ENCODE measurements at regions not wholly inside any gene's neighbourhood (a gene's known extent, or its start where the extent isn't known, plus 50 kb on each side); places are given as distances from the start of the nearest gene placed in this dataset.

DNA sequence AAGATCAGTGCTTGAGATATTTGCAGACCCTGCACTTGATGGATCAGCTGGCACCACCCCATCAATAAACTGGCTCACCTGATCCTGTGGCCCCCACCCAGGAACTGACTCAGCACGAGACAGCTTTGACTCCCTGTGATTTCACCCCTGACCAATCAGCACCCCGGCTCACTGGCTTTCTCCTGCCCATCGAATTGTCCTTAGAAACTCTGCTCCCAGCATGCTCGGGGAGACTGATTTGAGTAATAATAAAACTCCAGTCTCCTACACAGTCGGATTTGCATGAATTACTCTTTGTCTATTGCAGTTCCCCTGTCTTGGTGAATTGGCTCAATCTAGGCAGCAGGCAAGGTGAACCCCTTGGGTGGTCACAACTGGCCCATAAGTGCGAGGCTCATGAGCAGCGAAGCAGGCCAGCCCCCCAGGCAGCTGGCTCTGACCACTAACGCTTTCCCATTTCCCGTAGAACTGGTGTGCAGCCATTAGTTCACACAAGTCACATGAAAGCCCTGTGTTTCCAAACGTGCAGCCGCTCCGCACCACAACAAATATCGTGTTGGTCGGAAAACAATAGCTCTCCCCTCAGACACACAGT is 79.6 kb downstream of the RSPH3 start:
- Mint-ChIP-seq H3K4me3 (no peak overlapping the region), H3K9me3 (no peaks in the 10 kb centered on the region), H3K36me3 (ENCODE audit: low read depth) (no peaks in the 10 kb centered on the region), H3K27ac (no peak overlapping the region), H3K4me1 (ENCODE audit: low read depth) (peaks cover 7% of the 10 kb centered on the region), H3K27me3 (no peaks in the 10 kb centered on the region)

GRCh38 chr6:158919865-158920264 is 80.1 kb downstream of the RSPH3 start:
- Mint-ChIP-seq H3K27me3 (no peaks in the 10 kb centered on the region), H3K27ac (no peak overlapping the region), H3K4me3 (no peak overlapping the region), H3K4me1 (ENCODE audit: low read depth) (peaks cover 7% of the 10 kb centered on the region), H3K9me3 (no peaks in the 10 kb centered on the region), H3K36me3 (ENCODE audit: low read depth) (no peaks in the 10 kb centered on the region)

DNA sequence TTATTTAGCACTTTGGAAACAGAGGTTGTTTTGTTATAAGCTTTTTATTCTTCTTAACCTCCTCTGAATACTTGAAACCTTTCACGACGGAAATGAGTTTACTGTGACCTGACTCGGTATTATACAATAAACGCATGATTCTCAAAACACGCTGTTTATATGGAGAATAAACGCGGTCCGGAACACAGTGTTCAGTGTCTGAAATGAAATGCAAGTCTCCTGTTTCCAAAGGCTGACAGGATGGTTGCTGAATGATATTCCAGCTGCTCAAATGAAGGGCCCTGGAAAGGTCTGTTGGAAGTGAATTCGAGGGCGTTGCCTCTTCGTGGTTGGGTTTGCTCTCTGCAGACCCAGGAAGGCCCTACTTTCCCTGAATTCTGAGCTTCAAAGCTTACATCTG is 83.4 kb downstream of the RSPH3 start:
- H3K27me3 Mint-ChIP-seq = no peaks in the 10 kb centered on the region
- no peak overlapping the region for H3K4me3 Mint-ChIP-seq
- H3K9me3 Mint-ChIP-seq = no peaks in the 10 kb centered on the region
- peaks cover 31% of the 10 kb centered on the region for H3K4me1 Mint-ChIP-seq (ENCODE audit: low read depth)
- H3K36me3 Mint-ChIP-seq (ENCODE audit: low read depth) = no peaks in the 10 kb centered on the region
- no peak overlapping the region for H3K27ac Mint-ChIP-seq

DNA sequence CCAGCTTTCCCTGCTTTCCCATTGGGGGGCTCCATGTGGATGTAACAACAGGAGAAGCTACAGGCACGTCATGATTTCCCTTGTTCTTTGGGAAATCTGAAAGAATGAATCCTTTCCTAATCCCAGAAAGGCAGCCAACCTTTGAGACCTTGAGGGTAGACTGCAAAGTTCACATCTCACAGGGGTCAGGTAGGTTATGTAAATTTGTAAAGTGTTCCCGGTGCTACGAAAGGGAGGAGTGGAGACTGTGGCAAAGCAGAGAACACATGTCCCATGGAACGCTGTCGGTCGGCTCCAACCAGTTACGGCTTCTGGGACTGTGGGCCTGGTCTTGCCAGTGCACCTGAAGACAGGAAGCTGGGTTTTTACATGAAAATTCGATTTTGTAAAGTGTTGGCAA is 85.1 kb downstream of the RSPH3 start:
- no peaks in the 10 kb centered on the region for H3K9me3 Mint-ChIP-seq
- H3K4me1 Mint-ChIP-seq (ENCODE audit: low read depth) = peaks cover 48% of the 10 kb centered on the region

DNA sequence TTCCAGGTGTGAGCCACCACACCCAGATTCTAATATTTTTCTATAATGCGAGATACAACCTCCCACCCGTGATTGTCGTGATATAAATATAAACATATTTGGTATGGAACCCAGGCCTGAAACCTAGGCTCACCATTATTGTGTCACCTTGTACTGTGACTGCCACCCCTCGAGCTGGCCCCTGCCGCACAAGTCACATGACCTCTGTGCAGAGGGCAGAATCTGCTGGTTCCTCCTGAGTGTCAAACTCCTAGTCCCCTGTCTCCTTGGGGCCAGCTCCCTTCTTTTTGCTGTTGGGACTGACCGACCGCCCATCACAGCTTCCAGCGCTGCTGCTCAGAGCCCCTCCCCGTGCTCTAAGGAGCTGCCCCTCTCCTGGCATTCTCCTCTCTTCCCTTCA is 86.4 kb downstream of the RSPH3 start:
- Mint-ChIP-seq H3K9me3 (no peaks in the 10 kb centered on the region), H3K27me3 (no peaks in the 10 kb centered on the region), H3K36me3 (ENCODE audit: low read depth) (no peaks in the 10 kb centered on the region), H3K4me3 (no peak overlapping the region), H3K4me1 (ENCODE audit: low read depth) (peaks cover 52% of the 10 kb centered on the region), H3K27ac (no peak overlapping the region)

More for the DNA sequence above, 85.1 kb downstream of the RSPH3 start:
- Mint-ChIP-seq H3K36me3 (ENCODE audit: low read depth) (no peaks in the 10 kb centered on the region), H3K27ac (no peak overlapping the region), H3K27me3 (no peaks in the 10 kb centered on the region), H3K4me3 (no peak overlapping the region)

GRCh38 chr6:158912655-158913054 is 87.3 kb downstream of the RSPH3 start:
- no peaks in the 10 kb centered on the region for H3K27me3 Mint-ChIP-seq
- no peaks in the 10 kb centered on the region for H3K9me3 Mint-ChIP-seq
- no peaks in the 10 kb centered on the region for H3K36me3 Mint-ChIP-seq (ENCODE audit: low read depth)
- H3K27ac Mint-ChIP-seq = peak overlapping the region; percentile 57
- no peak overlapping the region for H3K4me3 Mint-ChIP-seq
- peaks cover 50% of the 10 kb centered on the region for H3K4me1 Mint-ChIP-seq (ENCODE audit: low read depth)

DNA sequence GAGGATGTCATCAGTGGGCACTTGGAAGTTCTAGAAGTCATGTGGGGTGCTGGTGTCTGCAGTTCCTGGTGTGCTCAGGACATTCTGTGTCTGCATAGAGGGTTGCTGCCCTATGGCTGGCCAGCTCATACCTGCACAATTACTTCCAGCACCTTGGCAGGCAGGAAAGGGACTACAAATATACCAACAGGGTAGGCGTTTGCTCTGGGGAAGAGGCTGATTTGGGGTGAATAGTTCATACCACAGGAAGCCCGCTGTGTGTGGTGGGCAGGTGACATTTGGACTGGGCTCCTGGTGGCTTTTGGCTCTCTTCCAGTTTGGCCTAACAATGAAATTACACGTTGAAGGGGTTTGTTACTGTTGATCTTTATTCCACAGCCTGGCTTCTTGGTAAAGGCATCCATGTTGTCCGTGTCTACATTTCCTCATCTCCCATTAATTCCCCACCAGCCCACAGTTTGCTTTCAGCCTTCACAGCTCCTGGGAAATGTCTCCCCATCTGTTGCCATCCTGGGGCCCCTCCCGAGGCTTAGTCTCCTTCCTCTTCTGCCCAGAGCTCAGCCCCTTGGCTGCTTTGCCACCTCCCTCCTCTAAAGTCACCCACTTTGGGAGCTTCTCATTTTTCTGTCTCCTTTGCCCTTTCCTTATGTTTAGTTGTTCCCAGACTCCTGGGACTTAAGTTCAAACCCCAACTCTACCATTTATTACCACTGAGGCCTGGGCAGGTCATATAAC is 88.1 kb downstream of the RSPH3 start:
- Mint-ChIP-seq H3K36me3 (ENCODE audit: low read depth) (no peaks in the 10 kb centered on the region), H3K4me3 (peak overlapping the region; percentile 44), H3K9me3 (no peaks in the 10 kb centered on the region), H3K27ac (peak overlapping the region; percentile 74), H3K4me1 (ENCODE audit: low read depth) (peaks cover 45% of the 10 kb centered on the region), H3K27me3 (no peaks in the 10 kb centered on the region)

GRCh38 chr6:158910484-158911440 is 89.2 kb downstream of the RSPH3 start:
- H3K27me3 Mint-ChIP-seq = no peaks in the 10 kb centered on the region
- peaks cover 5% of the 10 kb centered on the region for H3K36me3 Mint-ChIP-seq (ENCODE audit: low read depth)
- peak overlapping the region; percentile 79 for H3K27ac Mint-ChIP-seq
- H3K9me3 Mint-ChIP-seq = peaks cover 9% of the 10 kb centered on the region
- H3K4me3 Mint-ChIP-seq = peak overlapping the region; percentile 68
- peaks cover 45% of the 10 kb centered on the region for H3K4me1 Mint-ChIP-seq (ENCODE audit: low read depth)

- Mint-ChIP-seq H3K9me3 (peaks cover 17% of the 10 kb centered on the region), H3K4me3 (peak overlapping the region; percentile 1)
Measured at GRCh38 chr6:158909938-158910337, 90.1 kb downstream of the RSPH3 start.

DNA sequence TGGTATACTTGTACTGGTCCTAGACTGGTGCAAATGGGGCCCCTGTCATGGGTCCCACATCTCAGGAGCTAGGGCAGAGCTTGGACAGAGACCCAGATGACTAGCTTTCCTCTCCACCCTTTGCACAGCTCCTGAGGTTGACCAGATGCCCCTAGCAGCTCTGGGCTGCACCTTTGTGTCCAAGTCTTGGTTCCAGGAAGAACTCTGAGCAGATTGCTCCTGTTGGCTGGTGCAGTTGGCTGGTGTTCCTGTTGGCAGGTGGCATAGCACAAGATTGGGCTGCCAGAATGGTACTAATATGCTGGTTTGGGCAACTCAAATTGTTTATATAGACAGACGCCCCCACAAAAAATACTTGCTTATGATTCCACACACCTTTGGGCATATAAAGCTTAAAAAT is 89.4 kb upstream of the EZR start:
- Mint-ChIP-seq H3K4me3 (no peak overlapping the region), H3K27ac (no peak overlapping the region), H3K4me1 (ENCODE audit: low read depth) (peaks cover 39% of the 10 kb centered on the region), H3K36me3 (ENCODE audit: low read depth) (peaks cover 18% of the 10 kb centered on the region), H3K9me3 (peaks cover 24% of the 10 kb centered on the region), H3K27me3 (no peaks in the 10 kb centered on the region)

More at GRCh38 chr6:158909938-158910337, 90.1 kb downstream of the RSPH3 start:
- Mint-ChIP-seq H3K27me3 (no peaks in the 10 kb centered on the region), H3K4me1 (ENCODE audit: low read depth) (peaks cover 45% of the 10 kb centered on the region), H3K36me3 (ENCODE audit: low read depth) (peaks cover 13% of the 10 kb centered on the region), H3K27ac (no peak overlapping the region)

DNA sequence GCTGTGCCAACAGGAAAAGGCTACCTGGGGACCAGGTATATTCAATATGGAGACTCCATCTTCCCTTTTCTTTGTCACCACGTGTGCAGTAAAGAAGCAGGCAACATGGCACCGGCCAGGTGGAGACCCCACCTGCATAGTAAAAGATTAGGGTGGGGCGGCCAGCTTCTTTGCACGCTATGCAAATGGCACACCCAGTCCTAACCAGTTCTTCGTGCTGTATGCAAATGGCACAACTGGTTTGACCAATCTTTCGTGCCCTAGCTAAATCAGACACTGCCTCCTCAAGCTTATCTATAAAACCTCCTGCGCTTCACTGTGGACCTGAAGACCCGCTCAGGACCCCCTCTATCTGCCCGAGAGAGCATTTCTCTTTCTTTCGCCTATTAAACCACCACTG is 88.8 kb upstream of the EZR start:
- no peak overlapping the region for H3K27ac Mint-ChIP-seq

DNA sequence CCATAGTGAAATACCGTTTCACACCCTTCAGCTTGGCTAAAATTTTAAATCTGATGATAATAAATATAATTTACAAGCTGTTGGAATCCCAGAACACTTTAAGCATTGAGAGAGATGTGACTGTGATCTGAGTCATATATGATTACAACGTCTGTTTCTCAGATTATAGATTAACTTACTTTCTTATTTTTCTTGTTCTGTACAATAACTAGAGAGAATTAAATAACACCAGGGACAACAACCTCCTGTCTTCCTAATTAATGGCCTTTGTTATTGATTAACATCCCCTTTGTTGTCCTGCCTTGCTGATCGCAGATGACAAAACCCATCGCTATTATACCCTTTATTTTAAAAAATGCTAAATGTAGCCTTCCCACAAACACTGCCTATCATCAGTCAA is 87.8 kb upstream of the EZR start:
- Mint-ChIP-seq H3K27ac (no peak overlapping the region), H3K4me1 (ENCODE audit: low read depth) (peaks cover 25% of the 10 kb centered on the region), H3K4me3 (no peak overlapping the region), H3K36me3 (ENCODE audit: low read depth) (peaks cover 18% of the 10 kb centered on the region), H3K9me3 (peaks cover 24% of the 10 kb centered on the region), H3K27me3 (no peaks in the 10 kb centered on the region)

More for the DNA sequence above, 88.8 kb upstream of the EZR start:
- peaks cover 35% of the 10 kb centered on the region for H3K4me1 Mint-ChIP-seq (ENCODE audit: low read depth)
- H3K27me3 Mint-ChIP-seq = no peaks in the 10 kb centered on the region
- peaks cover 18% of the 10 kb centered on the region for H3K36me3 Mint-ChIP-seq (ENCODE audit: low read depth)
- no peak overlapping the region for H3K4me3 Mint-ChIP-seq
- H3K9me3 Mint-ChIP-seq = peaks cover 24% of the 10 kb centered on the region

DNA sequence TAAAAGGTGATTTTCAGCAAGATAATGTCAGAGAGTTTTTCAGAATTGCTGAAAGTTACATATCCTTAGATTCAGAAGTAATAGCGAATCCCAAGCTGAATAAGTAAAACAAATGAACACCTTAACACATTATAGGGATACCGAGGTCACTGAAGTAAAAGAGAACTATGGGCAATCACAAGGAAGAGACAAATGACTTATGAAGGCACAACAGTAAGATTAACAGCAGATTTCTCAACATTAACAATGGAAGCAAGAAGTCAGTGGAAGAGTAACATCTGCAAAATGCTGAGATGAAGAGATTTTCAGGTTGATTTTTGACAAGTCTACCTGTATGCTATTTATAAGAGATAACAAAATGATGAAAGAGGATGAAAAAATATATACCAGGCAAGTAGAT is 86.1 kb upstream of the EZR start:
- peaks cover 18% of the 10 kb centered on the region for H3K36me3 Mint-ChIP-seq (ENCODE audit: low read depth)
- peaks cover 8% of the 10 kb centered on the region for H3K4me1 Mint-ChIP-seq (ENCODE audit: low read depth)
- H3K9me3 Mint-ChIP-seq = peaks cover 24% of the 10 kb centered on the region
- no peaks in the 10 kb centered on the region for H3K27me3 Mint-ChIP-seq
- no peak overlapping the region for H3K4me3 Mint-ChIP-seq
- H3K27ac Mint-ChIP-seq = no peak overlapping the region

GRCh38 chr6:158903801-158904200 is 84.6 kb upstream of the EZR start:
- no peak overlapping the region for H3K27ac Mint-ChIP-seq
- peaks cover 24% of the 10 kb centered on the region for H3K9me3 Mint-ChIP-seq
- H3K27me3 Mint-ChIP-seq = no peaks in the 10 kb centered on the region
- no peak overlapping the region for H3K4me3 Mint-ChIP-seq
- no peaks in the 10 kb centered on the region for H3K4me1 Mint-ChIP-seq (ENCODE audit: low read depth)
- H3K36me3 Mint-ChIP-seq (ENCODE audit: low read depth) = peaks cover 18% of the 10 kb centered on the region
